Astrocyte (in vitro differentiated cells and primary cell): ENCODE measurements at regions not wholly inside any gene's neighbourhood (a gene's known extent, or its start where the extent isn't known, plus 50 kb on each side); places are given as distances from the start of the nearest gene placed in this dataset.
A peak's percentile ranks its signal among the peaks of the same experiment; 100 is the strongest.

ENCODE experiments used
- DNase-seq: peaks from one replicate; pipeline ENCODE4 v3.0.0-alpha.2; 2010; ENCODE audit warnings: low read depth
- FAIRE-seq: peaks from 2 replicates; lab custom pipeline; 2011; peaks lifted over from hg19 to GRCh38; lab: Jason Lieb, UNC
- H2AFZ ChIP-seq: 2 replicates; pipeline ENCODE4 v1.6.0; 2012; ENCODE audit warnings: low read depth, low read length, inconsistent platforms
- H3K27ac ChIP-seq: 2 replicates; pipeline ENCODE4 v1.5.1; 2011; ENCODE audit warnings: low read depth, low read length, inconsistent platforms
- H3K27me3 ChIP-seq: 2 replicates; pipeline ENCODE4 v1.6.0; 2011; ENCODE audit warnings: low read length, inconsistent platforms; ENCODE audit not compliant: insufficient read depth
- H3K36me3 ChIP-seq: 2 replicates; pipeline ENCODE4 v1.5.1; 2011; ENCODE audit warnings: low read length, inconsistent platforms; ENCODE audit not compliant: insufficient read depth
- H3K4me1 ChIP-seq: 2 replicates; pipeline ENCODE4 v1.5.1; 2011; ENCODE audit warnings: low read length, inconsistent platforms; ENCODE audit not compliant: insufficient read depth
- H3K4me2 ChIP-seq: 2 replicates; pipeline ENCODE4 v1.6.0; 2012; ENCODE audit warnings: low read length, inconsistent platforms
- H3K4me3 ChIP-seq: 2 replicates; pipeline ENCODE4 v1.5.1; 2011; ENCODE audit warnings: low read depth, mild to moderate bottlenecking, low read length, inconsistent platforms; ENCODE audit not compliant: insufficient read depth
- H3K79me2 ChIP-seq: 2 replicates; pipeline ENCODE4 v1.6.0; 2012; ENCODE audit warnings: mild to moderate bottlenecking, low read length, inconsistent platforms; ENCODE audit not compliant: insufficient read depth
- H3K9ac ChIP-seq: 2 replicates; pipeline ENCODE4 v1.6.0; 2012; ENCODE audit warnings: mild to moderate bottlenecking, low read length, inconsistent platforms
- H3K9me3 ChIP-seq: 2 replicates; pipeline ENCODE4 v1.5.1; 2012; ENCODE audit warnings: low read depth, mild to moderate bottlenecking, low read length, inconsistent platforms; ENCODE audit not compliant: insufficient read depth
- H4K20me1 ChIP-seq: 2 replicates; pipeline ENCODE4 v1.6.0; 2012; ENCODE audit warnings: low read length, inconsistent platforms; ENCODE audit not compliant: insufficient read depth
- H3K27ac Mint-ChIP-seq: one replicate; pipeline ENCODE4 v1.8.0; 2021; ENCODE audit warnings: mild to moderate bottlenecking, mixed read lengths; ENCODE audit not compliant: unreplicated experiment
- H3K27me3 Mint-ChIP-seq: one replicate; pipeline ENCODE4 v1.8.0; 2021; ENCODE audit warnings: low read depth, mixed read lengths; ENCODE audit not compliant: unreplicated experiment
- H3K36me3 Mint-ChIP-seq: one replicate; pipeline ENCODE4 v1.8.0; 2021; ENCODE audit warnings: low read depth, mixed read lengths; ENCODE audit not compliant: unreplicated experiment
- H3K4me1 Mint-ChIP-seq: one replicate; pipeline ENCODE4 v1.8.0; 2021; ENCODE audit warnings: low read depth, mixed read lengths; ENCODE audit not compliant: unreplicated experiment
- H3K4me3 Mint-ChIP-seq: one replicate; pipeline ENCODE4 v1.8.0; 2021; ENCODE audit warnings: mild to moderate bottlenecking, moderate library complexity, mixed read lengths; ENCODE audit not compliant: unreplicated experiment
- H3K9me3 Mint-ChIP-seq: one replicate; pipeline ENCODE4 v1.8.0; 2021; ENCODE audit warnings: mild to moderate bottlenecking, mixed read lengths; ENCODE audit not compliant: unreplicated experiment
- CTCF ChIP-seq: IDR thresholded peaks from 2 replicates; pipeline ENCODE4 v1.5.1; 2011; ENCODE audit warnings: low read depth, mild to moderate bottlenecking, inconsistent platforms, low read length, moderate library complexity; ENCODE audit not compliant: insufficient read depth
- EZH2 ChIP-seq: IDR thresholded peaks from 2 replicates; pipeline ENCODE4 v1.6.1; 2012; ENCODE audit warnings: mild to moderate bottlenecking, low read length, inconsistent platforms; ENCODE audit not compliant: insufficient read depth

GRCh38 chr16:51629576-51629975, 478.5 kb upstream of the SALL1 start:
- no peak for DNase-seq
- Mint-ChIP-seq H3K36me3 (no peaks in the 10 kb centered on the region), H3K27ac (no peak overlapping the region), H3K9me3 (peaks cover 5% of the 10 kb centered on the region), H3K4me3 (no peak overlapping the region), H3K27me3 (peaks cover 4% of the 10 kb centered on the region), H3K4me1 (peaks cover 4% of the 10 kb centered on the region)
- Histone ChIP-seq H2AFZ (no peak overlapping the region), H3K27ac (no peak overlapping the region), H3K36me3 (no peaks in the 10 kb centered on the region), H3K4me3 (no peak overlapping the region), H4K20me1 (no peaks in the 10 kb centered on the region), H3K79me2 (no peaks in the 10 kb centered on the region), H3K4me2 (no peak overlapping the region), H3K27me3 (no peaks in the 10 kb centered on the region), H3K4me1 (no peaks in the 10 kb centered on the region), H3K9me3 (no peaks in the 10 kb centered on the region), H3K9ac (no peak overlapping the region)
- no peak for FAIRE-seq
- TF ChIP-seq CTCF (no peak), EZH2 (no peak)

- H3K9me3 ChIP-seq: no peaks in the 10 kb centered on the region
- H3K4me3 Mint-ChIP-seq: no peak overlapping the region
- no peak for FAIRE-seq
Measured at GRCh38 chr16:51624080-51624775, 473.2 kb upstream of the SALL1 start.

GRCh38 chr16:51621610-51622009, 470.5 kb upstream of the SALL1 start:
- Histone ChIP-seq H3K4me1 (no peaks in the 10 kb centered on the region), H3K27me3 (no peaks in the 10 kb centered on the region), H3K9me3 (no peaks in the 10 kb centered on the region), H3K4me2 (no peak overlapping the region), H3K9ac (no peak overlapping the region), H2AFZ (no peak overlapping the region), H4K20me1 (no peaks in the 10 kb centered on the region), H3K4me3 (no peak overlapping the region), H3K36me3 (no peaks in the 10 kb centered on the region), H3K79me2 (no peaks in the 10 kb centered on the region), H3K27ac (no peak overlapping the region)
- H3K27ac Mint-ChIP-seq: no peak overlapping the region
- H3K4me3 Mint-ChIP-seq: no peak overlapping the region
- DNase-seq (peak; percentile 12), FAIRE-seq (no peak)
- no peaks in the 10 kb centered on the region for H3K36me3 Mint-ChIP-seq
- H3K27me3 Mint-ChIP-seq: no peaks in the 10 kb centered on the region
- TF ChIP-seq CTCF: no peak
- TF ChIP-seq EZH2: no peak
- peaks cover 4% of the 10 kb centered on the region for H3K4me1 Mint-ChIP-seq
- H3K9me3 Mint-ChIP-seq: peaks cover 4% of the 10 kb centered on the region

More at GRCh38 chr16:51624080-51624775, 473.2 kb upstream of the SALL1 start:
- no peaks in the 10 kb centered on the region for H3K36me3 Mint-ChIP-seq
- Histone ChIP-seq H3K79me2 (no peaks in the 10 kb centered on the region), H3K4me2 (no peak overlapping the region), H3K4me3 (no peak overlapping the region), H3K9ac (no peak overlapping the region), H2AFZ (no peak overlapping the region), H3K4me1 (no peaks in the 10 kb centered on the region), H4K20me1 (no peaks in the 10 kb centered on the region), H3K27ac (no peak overlapping the region), H3K27me3 (no peaks in the 10 kb centered on the region), H3K36me3 (no peaks in the 10 kb centered on the region)
- no peak overlapping the region for H3K27ac Mint-ChIP-seq
- H3K27me3 Mint-ChIP-seq: no peaks in the 10 kb centered on the region
- H3K9me3 Mint-ChIP-seq: peaks cover 7% of the 10 kb centered on the region
- DNase-seq: no peak
- peaks cover 4% of the 10 kb centered on the region for H3K4me1 Mint-ChIP-seq
- TF ChIP-seq EZH2: no peak
